ENCODE measurements at regions not wholly inside any gene's neighbourhood (a gene's known extent, or its start where the extent isn't known, plus 50 kb on each side); places are given as distances from the start of the nearest gene placed in this dataset.

DNA sequence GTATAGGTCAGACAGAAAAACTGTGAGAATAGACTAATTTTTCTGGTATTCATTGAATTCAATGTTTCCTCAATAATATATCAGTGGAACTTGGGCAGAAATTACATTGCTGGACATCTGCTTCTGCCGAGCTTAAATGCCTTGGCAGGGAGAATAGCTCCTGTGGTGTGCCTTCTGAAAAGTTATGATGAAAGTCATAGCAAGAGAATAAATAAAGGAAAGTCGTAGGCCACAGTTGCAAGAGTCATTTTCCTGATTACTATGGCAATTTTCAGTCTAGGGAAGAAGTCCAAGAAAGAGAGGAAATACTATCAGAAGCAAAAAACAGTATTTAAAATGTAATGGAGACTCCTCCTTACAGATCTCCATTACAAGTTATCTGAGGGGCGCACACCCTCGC is 1596.1 kb upstream of the WWC1 start:
- H3K9ac ChIP-seq: no peak overlapping the region
- no peak overlapping the region for H3K4me3 ChIP-seq
- H3K4me2 ChIP-seq: no peak overlapping the region
- no peaks in the 10 kb centered on the region for H3K9me3 ChIP-seq
- no peak for TF ChIP-seq Cebpa-rat (IDR thresholded peaks at IDR 0.05)
- peaks cover 23% of the 10 kb centered on the region for H3K4me1 ChIP-seq
- H3K36me3 ChIP-seq: no peaks in the 10 kb centered on the region
- no peaks in the 10 kb centered on the region for H4K20me1 ChIP-seq
- H3K27ac ChIP-seq: no peak overlapping the region
- no peaks in the 10 kb centered on the region for H3K27me3 ChIP-seq

DNA sequence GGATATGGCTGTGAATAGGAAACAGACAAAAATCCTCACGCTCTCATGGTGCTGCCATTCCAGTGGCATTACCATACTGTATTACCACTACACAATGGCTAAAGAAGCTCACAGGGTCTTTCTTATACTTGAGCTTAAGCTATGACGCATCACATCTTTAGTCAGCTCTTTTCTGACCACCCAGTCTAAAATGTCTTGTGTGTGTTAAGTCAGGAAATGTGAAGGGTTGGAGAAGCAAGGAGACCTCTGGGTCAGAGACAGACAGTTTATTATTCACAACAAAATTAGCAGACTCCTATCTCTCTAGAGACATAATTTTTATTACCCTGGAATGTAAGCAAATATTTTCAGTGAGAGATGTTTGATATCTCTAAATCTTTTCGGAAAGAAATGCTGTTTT is 1583.2 kb upstream of the WWC1 start:
- no peaks in the 10 kb centered on the region for H3K36me3 ChIP-seq
- H3K27ac ChIP-seq: no peak overlapping the region
- H3K4me1 ChIP-seq: no peaks in the 10 kb centered on the region
- no peaks in the 10 kb centered on the region for H3K27me3 ChIP-seq
- no peak overlapping the region for H3K9ac ChIP-seq
- H3K9me3 ChIP-seq: no peaks in the 10 kb centered on the region
- no peaks in the 10 kb centered on the region for H4K20me1 ChIP-seq
- no peak overlapping the region for H3K4me3 ChIP-seq
- H3K4me2 ChIP-seq: no peak overlapping the region
- TF ChIP-seq Cebpa-rat (IDR thresholded peaks at IDR 0.05): no peak

DNA sequence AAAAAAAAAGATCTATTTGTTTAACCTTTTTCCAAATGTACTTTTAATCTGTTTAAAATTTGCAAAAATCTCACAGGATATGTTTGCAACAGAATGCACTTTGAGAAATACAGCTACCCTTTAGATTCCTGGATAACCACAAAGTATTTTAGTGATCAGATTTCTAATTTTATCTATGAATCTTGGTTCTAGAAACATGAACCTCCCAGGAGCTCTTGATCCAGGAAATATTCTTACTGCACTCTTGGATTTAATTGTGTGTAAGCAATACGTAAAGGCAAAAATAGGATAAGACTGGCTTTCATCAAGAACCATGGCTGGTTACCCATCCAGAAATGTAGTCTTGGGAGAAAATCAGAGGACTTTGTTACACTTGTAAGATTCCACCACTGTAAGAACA is 1581.8 kb upstream of the WWC1 start:
- no peaks in the 10 kb centered on the region for H3K36me3 ChIP-seq
- no peak for TF ChIP-seq Cebpa-rat (IDR thresholded peaks at IDR 0.05)
- H3K9me3 ChIP-seq: no peaks in the 10 kb centered on the region
- H3K9ac ChIP-seq: no peak overlapping the region
- no peak overlapping the region for H3K4me3 ChIP-seq
- no peaks in the 10 kb centered on the region for H3K27me3 ChIP-seq
- H3K27ac ChIP-seq: no peak overlapping the region
- H3K4me1 ChIP-seq: no peaks in the 10 kb centered on the region
- no peak overlapping the region for H3K4me2 ChIP-seq
- no peaks in the 10 kb centered on the region for H4K20me1 ChIP-seq

DNA sequence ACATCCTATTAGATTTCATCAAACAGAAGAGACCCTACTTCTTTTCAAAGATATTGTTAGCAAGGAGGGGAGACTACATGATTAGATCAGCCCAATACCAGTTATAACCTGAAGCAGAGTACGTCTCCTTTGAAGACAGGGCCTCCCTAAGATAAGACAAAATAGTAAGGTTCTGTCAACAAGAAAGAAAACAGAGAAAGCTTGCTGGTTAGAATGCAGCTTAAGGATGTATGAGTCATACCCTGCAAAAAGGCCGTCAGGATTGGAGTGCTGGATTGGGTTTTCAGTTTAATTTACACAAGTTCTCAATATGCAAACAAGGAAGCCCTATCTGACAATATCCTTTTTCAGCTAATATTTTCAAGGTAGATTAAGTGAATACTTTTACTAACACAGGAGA is 1581.2 kb upstream of the WWC1 start:
- H3K36me3 ChIP-seq: no peaks in the 10 kb centered on the region
- H3K4me3 ChIP-seq: no peak overlapping the region
- H3K9me3 ChIP-seq: no peaks in the 10 kb centered on the region
- no peaks in the 10 kb centered on the region for H3K27me3 ChIP-seq
- H3K4me2 ChIP-seq: no peak overlapping the region
- H3K4me1 ChIP-seq: no peaks in the 10 kb centered on the region
- no peak overlapping the region for H3K9ac ChIP-seq
- TF ChIP-seq Cebpa-rat (IDR thresholded peaks at IDR 0.05): no peak
- H4K20me1 ChIP-seq: no peaks in the 10 kb centered on the region
- H3K27ac ChIP-seq: no peak overlapping the region

DNA sequence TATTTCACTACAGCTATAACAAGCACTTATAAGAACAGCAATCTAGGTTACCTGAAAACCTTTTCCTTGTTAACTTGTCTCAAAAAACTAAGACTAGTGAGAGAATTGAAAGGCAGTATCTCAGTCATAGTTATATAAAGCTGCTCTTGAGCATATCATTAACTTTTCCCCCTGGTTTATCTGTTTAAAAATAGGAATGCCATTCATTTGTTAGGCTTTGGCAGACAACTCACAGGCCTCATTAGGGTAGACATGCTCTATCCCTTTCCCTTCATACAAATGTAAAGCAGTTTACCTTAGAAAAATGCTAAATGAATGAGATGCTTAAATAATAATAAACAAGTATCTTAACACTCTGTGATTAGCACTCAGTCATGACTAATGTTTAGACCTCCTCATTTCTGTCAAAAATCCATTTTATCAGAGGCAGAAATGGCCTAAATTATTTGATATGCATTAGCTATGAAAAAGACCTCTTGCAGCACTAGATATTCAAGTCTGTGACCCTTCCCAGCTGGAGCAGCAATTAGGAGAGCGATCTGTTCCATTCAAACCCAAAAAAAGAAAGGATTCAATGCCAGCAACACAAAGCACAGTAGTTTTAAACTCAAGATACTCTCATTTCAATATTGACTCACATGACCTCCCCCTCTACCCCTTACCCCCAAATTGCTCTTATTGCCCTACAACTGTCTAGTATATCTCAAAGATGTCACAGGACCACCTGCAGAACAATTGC is 1578.8 kb upstream of the WWC1 start:
- TF ChIP-seq Cebpa-rat (IDR thresholded peaks at IDR 0.05): no peak
- Histone ChIP-seq H3K4me2 (no peak overlapping the region), H3K9ac (no peak overlapping the region), H3K27me3 (no peaks in the 10 kb centered on the region), H3K36me3 (no peaks in the 10 kb centered on the region), H3K4me3 (no peak overlapping the region), H4K20me1 (no peaks in the 10 kb centered on the region), H3K27ac (no peak overlapping the region), H3K4me1 (no peaks in the 10 kb centered on the region), H3K9me3 (no peaks in the 10 kb centered on the region)

DNA sequence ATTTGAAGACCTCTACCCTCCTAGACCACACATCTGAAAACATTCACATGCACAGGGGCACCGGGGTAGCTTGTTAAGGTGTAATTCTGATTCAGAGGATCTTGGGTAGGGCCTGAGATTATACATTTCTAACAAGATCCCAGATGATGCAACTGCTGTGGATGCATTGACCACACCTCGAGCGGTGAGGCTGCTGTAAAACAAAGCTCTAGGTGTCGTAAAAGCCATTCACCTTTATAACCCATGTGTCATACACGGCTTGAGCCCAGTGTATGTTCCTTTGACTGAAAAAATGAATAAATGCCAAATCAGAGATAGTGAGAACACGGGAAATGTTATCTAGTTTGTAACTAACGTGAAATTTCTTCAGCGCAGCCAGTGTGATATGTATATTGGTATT is 1578.2 kb upstream of the WWC1 start:
- H3K4me1 ChIP-seq: no peaks in the 10 kb centered on the region
- H3K9ac ChIP-seq: no peak overlapping the region
- H3K27me3 ChIP-seq: no peaks in the 10 kb centered on the region
- H3K36me3 ChIP-seq: no peaks in the 10 kb centered on the region
- TF ChIP-seq Cebpa-rat (IDR thresholded peaks at IDR 0.05): no peak
- no peaks in the 10 kb centered on the region for H3K9me3 ChIP-seq
- no peak overlapping the region for H3K27ac ChIP-seq
- H3K4me2 ChIP-seq: no peak overlapping the region
- H4K20me1 ChIP-seq: no peaks in the 10 kb centered on the region
- no peak overlapping the region for H3K4me3 ChIP-seq

DNA sequence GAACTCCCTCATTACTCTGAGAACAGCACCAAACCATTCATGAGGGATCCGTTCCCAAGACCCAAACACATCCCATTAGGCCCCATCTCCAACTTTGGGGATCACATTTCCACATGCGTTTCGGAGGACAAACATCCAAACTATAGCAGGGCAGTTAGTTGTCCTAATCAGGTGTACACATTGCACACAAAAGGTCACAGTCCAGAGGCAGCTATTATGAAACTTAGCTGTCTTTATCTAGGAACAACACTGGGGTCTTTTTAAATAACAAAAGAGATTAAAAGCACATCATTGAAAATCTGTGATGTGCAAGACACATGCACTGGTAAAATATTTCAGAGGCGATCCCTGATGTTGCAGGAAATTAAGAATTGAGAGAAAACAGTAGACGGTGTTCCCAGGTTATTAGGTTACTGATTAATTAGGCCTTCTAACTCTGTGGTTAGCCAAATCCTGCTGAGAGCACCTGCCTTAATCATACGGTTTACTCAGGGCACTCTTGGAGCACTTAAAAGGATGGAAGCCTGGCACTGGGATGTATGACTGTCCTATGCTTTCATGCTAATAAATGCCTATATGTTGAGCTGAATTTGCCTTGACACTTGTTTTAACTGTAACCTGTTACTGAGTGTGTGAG is 1574.5 kb upstream of the WWC1 start:
- Histone ChIP-seq H3K36me3 (no peaks in the 10 kb centered on the region), H3K27ac (no peak overlapping the region), H4K20me1 (no peaks in the 10 kb centered on the region), H3K4me2 (no peak overlapping the region), H3K9ac (no peak overlapping the region), H3K9me3 (no peaks in the 10 kb centered on the region), H3K4me1 (no peaks in the 10 kb centered on the region), H3K27me3 (no peaks in the 10 kb centered on the region), H3K4me3 (no peak overlapping the region)
- TF ChIP-seq Cebpa-rat (IDR thresholded peaks at IDR 0.05): no peak

DNA sequence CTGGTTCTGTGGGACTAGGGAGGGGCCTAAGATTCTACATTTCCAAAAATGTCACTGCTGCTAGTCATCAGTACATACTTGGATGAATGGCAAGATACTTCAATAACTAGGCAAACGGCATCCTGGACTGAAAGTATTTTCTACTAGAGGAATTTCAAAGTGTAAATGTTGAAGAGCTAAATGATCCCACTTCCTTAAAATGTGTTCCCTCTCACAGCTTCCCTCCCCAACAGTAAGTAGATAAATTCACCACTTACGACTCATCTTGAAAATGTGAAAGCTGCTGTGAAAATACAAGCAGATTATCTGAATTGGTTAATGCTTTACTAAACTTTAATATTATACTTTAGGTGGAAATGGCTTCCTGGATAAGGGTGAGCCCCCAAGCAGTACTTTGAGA is 1571.5 kb upstream of the WWC1 start:
- no peaks in the 10 kb centered on the region for H3K27me3 ChIP-seq
- H3K36me3 ChIP-seq: no peaks in the 10 kb centered on the region

DNA sequence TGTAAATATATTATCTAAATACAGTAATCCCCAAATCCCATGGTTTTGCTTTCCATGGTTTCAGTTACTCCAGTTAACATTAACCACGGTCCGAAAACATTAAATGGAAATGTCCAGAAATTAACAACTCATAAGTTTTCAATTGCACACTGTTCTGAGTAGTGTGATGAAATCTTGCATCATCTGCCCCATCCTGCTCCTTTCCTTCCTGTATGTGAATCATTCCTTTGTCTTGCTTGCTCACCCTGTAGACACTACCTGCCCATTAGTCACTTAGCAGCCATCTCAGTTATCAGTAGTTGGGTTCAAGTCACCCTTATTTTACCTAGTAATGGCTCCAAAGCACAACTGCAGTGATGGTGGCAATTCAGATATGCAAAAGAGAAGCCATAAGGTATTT is 1568.5 kb upstream of the WWC1 start:
- no peak overlapping the region for H3K27ac ChIP-seq
- no peak overlapping the region for H3K4me2 ChIP-seq
- no peak overlapping the region for H3K9ac ChIP-seq

More for the DNA sequence above, 1571.5 kb upstream of the WWC1 start:
- Histone ChIP-seq H3K27ac (no peak overlapping the region), H3K9me3 (no peaks in the 10 kb centered on the region), H4K20me1 (no peaks in the 10 kb centered on the region), H3K9ac (no peak overlapping the region), H3K4me3 (no peak overlapping the region), H3K4me1 (no peaks in the 10 kb centered on the region), H3K4me2 (no peak overlapping the region)
- TF ChIP-seq Cebpa-rat (IDR thresholded peaks at IDR 0.05): no peak

DNA sequence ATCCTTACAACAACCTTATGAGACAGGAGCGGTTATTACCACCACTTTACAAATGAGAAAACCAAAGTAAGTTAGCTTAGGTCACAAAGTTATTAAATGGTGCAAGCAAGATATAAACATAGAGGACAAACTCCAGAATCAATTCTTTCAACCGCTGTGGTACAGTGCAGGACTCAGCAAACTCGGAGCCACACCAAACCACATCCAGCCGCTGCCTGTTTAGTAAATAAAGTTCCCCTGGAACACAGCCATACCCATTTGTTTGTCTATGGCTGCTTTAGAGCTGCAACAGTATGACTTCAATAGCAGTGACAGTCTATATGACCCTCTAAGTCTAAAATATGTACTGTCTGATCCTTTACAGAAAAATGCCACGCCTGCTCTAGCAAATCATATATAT is 1567.2 kb upstream of the WWC1 start:
- Histone ChIP-seq H3K4me1 (no peaks in the 10 kb centered on the region), H3K9me3 (no peaks in the 10 kb centered on the region), H3K9ac (no peak overlapping the region), H3K27me3 (no peaks in the 10 kb centered on the region), H3K4me2 (no peak overlapping the region), H3K36me3 (no peaks in the 10 kb centered on the region), H3K27ac (no peak overlapping the region), H3K4me3 (no peak overlapping the region), H4K20me1 (no peaks in the 10 kb centered on the region)
- no peak for TF ChIP-seq Cebpa-rat (IDR thresholded peaks at IDR 0.05)

More for the DNA sequence above, 1568.5 kb upstream of the WWC1 start:
- TF ChIP-seq Cebpa-rat (IDR thresholded peaks at IDR 0.05): no peak
- H3K4me3 ChIP-seq: no peak overlapping the region
- no peaks in the 10 kb centered on the region for H4K20me1 ChIP-seq
- H3K36me3 ChIP-seq: no peaks in the 10 kb centered on the region
- H3K9me3 ChIP-seq: no peaks in the 10 kb centered on the region
- no peaks in the 10 kb centered on the region for H3K27me3 ChIP-seq
- no peaks in the 10 kb centered on the region for H3K4me1 ChIP-seq
